HG02938 (cell line): ENCODE measurements at regions not wholly inside any gene's neighbourhood (a gene's known extent, or its start where the extent isn't known, plus 50 kb on each side); places are given as distances from the start of the nearest gene placed in this dataset.
A peak's percentile ranks its signal among the peaks of the same experiment; 100 is the strongest.

ENCODE experiments used
- ATAC-seq: cut with Tn5 transposase; IDR thresholded peaks from one replicate; pipeline ENCODE4 v1.9.1; 2021; ENCODE audit warnings: mild to moderate bottlenecking, moderate library complexity; ENCODE audit not compliant: unreplicated experiment

DNA sequence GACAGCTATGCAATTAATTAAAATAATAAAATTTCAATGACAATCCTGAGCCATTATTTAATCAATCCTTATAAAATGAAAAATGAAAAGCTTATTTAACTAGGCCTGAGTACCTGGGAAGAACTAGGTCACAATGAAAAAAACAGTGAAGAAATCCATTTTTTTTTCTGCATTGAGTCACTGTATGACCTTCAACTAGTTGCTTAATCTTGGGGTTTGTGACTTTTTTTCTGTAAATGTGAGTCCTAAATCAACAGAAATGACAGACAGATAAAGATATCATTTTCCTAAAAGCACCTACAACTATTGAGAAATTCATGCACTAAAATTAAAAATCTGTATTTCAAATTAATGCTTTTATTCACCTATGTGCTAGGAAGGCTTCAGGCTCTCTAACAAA lies 96.8 kb downstream of the TMEM26 start:
- ATAC-seq: no peak

DNA sequence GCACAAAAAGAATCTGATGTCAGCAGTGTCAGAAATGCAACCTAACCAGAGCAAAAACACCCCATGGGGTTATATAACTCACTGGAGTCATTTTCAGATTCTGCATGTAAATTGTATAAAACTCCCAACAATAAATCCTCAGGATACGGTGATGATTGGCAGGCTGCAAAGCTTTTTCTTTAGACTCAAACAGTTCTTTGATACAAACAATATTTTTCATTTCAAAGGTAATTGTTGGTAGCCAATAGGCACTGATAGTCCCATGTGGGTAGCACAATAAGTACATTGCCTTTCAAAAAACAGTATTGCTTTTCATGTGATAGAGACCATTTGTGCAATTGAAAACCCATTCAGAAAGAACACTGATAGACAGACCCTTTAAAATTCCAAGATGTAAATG lies 98.0 kb downstream of the TMEM26 start:
- no peak for ATAC-seq

DNA sequence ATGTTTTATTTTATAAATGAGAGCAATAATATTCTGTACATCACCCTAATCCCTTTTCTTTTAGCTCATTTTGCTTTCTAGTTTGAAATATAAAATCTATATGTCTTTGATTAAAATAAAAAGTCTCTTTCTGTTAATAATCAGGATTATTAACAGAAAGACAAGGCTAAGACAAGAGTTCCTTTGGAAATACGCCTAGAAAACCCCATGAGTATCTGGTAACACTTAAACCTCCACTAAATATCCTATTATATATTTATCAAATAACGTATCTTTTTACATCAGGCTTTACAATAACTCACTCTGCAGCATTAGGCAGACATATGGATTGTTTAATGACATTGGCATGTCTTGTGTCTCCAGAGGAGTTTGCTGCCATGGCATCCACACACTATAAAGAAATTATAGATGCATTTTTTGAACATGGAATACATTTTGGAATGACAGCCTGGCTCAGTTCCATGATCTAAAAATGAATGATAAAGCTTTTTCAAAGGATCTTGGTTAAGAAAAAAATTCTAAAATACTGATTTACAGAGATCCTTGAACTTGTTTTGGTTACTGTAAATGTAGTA lies 98.7 kb downstream of the TMEM26 start:
- no peak for ATAC-seq

DNA sequence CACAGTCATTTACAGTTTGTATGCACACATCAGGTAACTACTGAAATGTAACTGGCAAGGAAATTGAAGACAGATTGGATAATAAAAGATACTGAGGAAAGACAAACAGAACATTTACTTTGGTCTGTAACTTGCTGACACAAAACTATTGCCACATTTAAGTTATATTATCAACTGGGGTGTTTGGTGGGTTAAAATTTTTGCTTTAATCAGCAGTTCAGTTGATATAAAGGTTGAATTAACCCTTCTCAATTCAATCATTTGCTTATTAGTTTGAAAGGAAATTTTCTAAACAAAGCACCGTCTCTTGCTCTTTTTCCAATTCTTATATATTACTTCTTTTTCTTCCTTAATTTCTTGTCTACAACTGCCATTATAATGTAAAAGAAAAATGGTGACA lies 102.4 kb downstream of the TMEM26 start:
- ATAC-seq: no peak

DNA sequence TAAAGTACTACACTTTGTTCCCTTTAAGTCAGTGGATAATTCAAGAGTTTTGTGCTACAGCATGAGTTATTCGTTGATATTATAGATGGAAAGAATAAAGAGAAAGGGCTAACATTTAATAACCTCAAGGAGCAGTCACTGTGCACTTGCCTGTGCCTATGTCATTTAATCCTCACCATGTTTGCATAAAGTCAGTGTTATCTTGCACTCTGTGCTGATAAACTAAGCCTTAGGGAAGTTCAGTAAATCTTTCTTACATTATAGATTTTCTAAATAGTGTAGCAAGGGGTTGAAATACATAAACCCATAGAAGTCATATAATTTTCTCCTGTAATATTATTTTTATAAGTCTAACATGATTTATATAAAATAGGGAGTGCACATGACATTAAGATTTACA lies 103.1 kb downstream of the TMEM26 start:
- ATAC-seq: no peak

DNA sequence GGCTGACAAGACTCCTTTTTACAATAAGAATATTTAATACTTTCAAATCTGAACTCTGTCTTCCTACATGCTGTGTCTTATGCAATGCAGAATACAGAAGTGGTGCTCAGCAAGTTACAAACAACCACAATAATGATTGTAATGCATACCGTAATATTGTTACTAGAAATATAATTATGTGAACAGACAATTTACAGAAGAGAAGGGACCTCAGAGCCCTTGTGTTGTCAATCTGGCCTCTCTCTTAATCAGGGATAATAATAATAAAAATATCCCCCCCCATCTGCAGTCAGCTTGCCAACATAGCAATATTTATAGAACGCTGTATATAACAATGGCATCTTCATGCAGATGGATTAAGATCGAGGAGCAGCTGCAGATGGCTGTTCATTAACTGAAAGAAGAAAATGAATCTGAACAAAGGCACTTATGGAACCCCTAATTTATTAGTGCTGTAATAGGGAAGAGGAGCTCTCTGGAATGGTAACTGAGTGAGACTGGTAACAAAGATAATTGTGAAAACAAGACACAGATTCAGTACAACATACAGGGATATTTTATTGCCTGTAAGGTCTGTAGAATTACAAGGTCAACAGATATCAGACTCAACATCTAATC lies 106.3 kb downstream of the TMEM26 start:
- no peak for ATAC-seq

DNA sequence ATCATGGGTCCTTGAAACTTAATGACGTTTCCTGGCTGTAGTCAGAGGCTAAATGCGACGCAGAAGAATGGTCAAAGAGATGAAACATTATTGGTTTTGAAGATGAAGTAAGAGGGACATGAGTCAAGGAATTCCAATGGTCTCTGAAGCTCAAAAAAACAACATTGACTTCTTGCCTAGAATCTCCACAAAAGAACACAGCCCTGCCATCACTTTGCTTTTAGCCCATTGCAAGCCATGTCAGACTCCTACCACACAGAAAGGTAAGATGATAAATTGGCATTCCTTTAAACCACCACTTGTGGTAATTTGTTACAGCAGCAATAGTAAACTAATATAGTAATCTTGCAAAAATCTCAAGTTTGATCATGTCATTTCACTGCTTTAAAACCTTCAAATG lies 109.4 kb downstream of the TMEM26 start:
- no peak for ATAC-seq

DNA sequence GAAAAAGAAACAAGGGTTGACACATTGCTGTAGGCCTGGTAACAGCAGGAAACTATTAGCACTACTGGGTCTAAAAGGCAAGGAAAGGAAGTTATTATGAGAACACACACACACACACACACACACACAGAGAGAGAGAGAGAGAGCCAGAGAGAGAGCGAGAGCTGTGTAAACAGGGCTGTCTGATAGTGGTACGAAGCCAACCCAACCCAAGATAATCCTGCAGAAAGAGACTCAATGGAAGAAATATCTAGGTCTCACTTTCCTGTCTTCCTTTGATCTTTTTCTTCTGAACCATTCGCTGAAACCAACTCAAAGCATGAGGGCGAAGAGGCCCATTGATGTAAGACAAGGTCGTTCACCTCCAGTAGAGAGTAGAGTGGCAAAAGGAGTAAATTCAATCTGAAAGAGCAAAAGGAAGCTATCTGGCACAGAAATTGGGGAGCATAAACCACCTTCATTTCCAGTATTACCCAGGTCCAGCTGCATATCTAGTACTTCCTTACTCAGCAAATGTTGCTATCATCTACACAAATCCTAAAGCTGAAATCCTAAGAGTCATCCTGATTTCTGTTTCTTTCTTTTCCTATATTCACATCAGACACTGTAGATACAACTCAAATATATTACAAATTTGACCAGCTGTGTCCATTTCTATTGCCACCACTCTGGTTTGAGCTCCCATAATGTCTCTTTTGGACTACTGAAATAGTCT lies 110.2 kb downstream of the TMEM26 start:
- ATAC-seq: no peak

DNA sequence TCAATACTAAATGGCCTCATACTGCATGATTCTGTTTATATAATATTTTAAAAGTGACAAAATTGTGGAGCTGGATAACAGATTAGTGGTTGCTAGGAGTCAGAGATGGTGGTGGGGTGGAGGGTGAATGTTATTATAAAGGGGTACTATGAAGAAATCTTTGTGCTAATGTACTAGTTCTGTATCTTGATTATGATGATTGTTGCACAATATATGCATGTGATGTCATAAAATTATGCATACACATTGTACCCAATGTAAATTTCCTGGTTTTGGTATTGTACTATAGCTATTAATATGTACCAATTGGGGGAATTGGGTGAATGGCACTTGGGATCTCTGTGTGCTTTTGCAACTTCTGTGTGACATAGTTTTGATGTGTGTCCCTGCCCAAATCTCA lies 112.2 kb downstream of the TMEM26 start:
- no peak for ATAC-seq

DNA sequence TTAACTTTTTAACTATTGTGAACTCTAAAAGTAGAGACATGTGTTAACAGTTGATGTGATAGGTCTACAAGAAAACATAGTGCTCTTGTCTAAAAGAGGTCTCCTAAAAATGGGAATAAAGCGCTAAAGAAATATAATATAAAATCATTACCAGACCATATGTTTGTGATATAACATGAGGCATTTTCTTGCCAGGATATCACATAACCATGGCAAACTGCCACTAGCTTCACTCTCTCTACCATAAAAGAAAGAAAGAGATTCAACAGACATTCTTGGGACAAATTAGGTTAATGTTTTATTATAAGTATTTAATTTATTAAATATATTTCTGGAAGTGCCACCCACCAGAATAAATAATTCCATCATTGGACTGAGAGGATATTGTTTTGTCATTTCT lies 115.0 kb downstream of the TMEM26 start:
- no peak for ATAC-seq

DNA sequence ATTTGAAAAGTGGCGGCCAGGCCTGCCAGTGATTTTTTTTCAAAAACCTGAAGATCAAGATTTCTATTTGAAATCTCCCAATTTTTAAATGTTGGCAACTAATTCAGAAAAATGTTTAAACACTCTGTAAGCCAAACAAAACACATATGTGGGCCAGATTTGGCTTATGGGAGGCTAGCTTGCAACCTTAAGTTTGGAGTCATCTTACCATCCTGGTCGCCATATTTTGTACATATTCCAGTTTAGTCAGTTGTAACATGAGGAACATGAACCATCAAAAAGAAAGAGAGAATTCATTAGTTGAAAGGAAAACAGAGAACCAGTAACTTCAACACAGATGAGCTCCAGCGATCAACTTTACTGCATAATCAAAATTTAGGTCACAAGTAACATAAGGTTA lies 115.4 kb downstream of the TMEM26 start:
- ATAC-seq: no peak

DNA sequence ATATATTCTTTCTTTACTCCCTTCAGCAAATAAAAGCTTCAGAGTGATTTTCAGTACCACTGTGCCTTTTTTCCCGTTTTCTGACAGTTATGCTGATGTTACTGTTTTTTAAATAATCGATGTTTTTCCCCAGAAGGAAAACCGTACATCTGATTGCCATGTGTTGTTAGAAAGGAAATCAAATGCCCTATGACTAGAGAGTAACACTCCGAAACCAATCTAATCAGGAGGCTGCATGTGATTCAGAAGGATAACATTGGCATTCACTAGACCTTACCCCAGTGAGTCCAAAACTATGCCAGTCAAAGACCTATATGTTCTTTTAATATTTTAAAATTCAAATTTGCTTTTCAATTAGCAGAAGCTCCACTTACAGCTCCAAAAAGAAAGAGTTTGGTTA lies 116.3 kb downstream of the TMEM26 start:
- no peak for ATAC-seq

DNA sequence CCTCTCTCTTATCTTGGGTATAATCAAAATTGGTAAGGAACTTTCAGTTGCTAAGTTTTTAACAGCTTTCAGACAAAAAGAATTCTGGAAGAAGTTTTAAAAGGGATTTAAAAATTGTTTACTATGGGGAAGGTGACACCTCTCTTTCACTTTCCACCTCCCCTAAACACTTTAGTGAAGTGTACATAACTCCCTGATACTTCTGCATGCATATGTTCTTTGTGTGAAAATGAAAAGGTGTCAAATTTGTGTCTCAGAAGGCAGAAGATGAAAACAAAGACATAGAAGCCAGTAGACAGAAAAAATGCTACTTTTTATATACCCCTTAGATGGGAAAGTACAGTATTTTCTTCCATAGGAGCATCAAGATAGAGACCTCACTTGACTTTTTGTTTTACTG lies 117.8 kb downstream of the TMEM26 start:
- ATAC-seq: no peak

DNA sequence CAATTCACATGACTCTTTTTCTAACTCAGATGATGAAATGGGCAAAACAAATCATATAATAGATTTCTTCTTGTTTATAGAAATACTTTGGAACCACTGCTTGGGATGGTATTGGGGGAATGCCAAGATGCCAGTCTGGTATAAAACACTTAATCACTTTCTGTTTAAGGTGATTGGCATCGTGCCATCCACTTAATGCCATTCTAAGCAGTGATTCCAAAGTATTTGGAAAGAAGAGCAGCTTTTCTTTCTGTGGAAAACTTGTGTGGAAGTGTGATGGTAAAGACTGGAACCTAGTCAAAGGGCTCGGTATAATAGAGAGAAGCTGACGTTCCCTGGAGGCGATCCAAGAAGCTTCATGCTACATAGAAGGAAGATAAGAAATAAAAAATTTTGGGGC lies 120.6 kb downstream of the TMEM26 start:
- no peak for ATAC-seq

DNA sequence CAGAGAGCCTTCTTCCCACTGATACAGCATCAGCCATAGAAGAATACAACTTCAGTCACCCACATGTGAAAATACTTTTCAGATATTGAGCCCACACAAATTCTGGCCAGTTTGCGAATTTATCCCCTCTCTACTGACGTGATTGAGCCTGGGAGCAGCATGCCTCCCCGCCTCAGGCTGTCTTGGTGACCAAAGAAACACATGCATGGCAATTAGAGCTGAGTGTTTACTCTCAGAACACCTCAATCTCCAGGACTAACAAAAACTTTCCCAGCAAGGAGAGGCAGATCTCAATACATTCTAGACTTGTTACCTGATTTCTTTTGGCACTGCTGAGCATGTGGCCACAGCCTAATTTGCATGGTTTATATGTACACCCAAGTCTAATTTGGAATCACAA lies 122.5 kb downstream of the TMEM26 start:
- ATAC-seq: no peak

DNA sequence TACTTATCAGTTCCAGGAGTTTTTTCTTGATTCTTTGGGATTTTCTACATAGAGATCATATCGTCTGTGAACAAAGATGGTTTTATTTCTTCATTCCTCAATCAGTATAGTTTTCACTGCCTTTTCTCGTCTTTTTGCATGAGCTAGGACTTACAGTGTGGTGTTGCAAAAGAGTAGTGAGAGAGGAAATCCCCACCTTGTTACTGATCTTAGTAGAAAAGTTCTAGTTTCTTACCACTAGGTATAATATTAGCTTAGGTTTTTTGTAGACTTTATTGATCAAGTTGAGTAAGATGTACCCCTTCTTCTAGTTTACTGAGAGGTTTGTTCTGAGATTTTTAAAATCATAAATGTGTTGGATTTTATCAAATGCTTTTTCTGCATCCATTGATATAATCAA lies 123.3 kb downstream of the TMEM26 start:
- peak; percentile 85 for ATAC-seq

DNA sequence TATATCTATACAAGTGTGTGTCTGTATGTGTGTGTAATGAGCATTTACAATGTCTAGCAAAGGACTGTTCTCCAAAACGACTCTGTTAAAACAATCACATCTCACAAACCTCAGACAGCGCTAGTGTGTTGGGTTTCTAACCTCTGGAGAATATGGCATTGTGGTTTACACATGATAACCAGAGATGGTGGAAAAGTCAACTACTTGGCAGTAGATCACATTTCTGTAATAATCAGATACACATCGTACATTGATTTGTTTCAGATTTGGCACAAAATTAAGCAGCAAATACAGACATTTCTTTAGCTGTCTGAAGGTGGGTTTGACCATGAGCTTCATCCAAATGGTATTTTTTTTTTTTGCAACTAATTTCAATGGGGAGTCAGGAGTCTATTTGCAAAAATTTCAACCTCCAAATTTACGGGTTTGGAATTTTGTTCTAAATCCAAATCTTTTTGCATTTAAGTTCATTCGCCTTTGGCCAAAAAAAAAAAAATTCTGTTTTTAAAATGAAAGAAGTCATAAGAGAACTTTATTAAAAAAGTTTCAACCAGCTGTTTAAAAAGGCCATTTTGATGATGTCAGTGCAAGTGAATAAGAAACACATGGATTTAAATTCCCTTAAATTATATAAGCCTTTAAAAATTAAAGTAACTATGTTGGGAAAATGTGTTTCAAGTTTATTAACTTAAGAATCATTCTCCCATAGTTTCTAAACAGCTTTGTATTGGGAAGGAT lies 127.8 kb downstream of the TMEM26 start:
- no peak for ATAC-seq

DNA sequence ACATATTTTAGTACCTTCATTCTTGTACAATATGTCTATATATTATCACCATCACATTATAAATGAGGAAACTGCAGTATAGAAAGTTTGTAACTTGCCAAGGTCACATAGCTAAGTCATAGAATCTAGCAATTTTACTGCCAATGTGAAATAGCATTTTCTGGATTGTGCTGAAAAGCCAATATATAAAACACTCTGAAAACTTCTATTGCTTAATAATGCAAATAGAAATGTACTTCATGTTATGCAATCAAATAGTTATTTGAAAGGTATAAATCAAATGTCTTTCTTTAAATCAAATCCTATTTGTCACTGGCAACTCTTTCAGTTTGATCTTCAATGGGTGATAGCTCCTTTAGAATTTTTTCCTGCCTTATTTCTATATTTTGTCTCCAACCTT lies 129.5 kb downstream of the TMEM26 start:
- no peak for ATAC-seq

DNA sequence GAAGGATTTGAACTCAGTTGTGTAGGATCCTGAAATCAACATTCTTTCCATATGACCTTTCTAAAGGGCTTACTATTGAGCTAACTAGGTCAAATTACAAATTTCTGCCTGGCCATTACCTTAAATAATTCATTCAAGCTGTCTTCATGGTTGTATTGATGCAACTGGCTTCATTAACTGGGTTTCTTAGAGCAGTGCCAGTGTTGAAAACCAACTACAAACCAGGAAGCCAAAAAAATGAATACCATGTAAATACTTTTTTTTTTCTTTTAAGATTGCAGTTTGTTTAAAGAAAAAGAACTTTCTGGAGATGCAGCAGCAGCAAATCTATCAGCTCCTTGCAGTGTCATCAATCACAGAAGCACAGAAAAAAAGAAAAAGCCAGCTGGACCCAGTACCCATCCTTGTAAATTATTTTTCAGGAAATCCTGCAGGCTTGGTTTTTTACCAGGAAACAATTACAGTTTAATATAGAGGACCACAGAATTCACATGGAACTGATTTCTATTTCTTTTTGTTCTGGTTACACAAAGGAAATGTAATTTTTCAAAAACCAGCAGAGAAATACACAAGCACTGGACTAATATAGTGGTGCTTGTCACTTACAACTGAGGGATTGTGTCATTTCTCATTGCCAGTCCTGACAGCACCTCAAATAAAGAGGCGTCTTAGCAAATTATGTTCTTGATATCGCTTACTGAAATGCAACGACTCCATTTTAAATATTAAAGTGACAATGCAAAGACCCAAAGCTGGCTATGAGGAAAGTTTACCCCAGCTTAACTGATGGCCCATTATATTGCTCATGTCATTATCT lies 131.9 kb downstream of the TMEM26 start:
- no peak for ATAC-seq

DNA sequence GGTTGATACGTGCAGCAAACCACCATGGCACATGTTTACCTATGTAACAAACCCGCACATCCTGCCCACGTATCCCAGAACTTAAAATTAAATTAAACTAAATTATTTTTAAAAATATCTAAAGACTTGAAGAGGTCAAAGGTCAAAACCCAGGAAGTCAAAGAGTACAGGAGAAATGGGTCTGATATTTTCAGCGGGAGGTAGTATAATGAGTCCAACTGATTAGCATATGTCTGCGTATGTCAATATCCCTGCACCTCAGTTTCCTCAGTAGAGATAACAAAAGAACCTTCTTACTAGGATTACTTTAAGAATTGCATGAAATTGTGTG lies 133.0 kb downstream of the TMEM26 start:
- ATAC-seq: no peak
